ENCODE measurements at regions not wholly inside any gene's neighbourhood (a gene's known extent, or its start where the extent isn't known, plus 50 kb on each side); places are given as distances from the start of the nearest gene placed in this dataset.
A peak's percentile ranks its signal among the peaks of the same experiment; 100 is the strongest.

DNA sequence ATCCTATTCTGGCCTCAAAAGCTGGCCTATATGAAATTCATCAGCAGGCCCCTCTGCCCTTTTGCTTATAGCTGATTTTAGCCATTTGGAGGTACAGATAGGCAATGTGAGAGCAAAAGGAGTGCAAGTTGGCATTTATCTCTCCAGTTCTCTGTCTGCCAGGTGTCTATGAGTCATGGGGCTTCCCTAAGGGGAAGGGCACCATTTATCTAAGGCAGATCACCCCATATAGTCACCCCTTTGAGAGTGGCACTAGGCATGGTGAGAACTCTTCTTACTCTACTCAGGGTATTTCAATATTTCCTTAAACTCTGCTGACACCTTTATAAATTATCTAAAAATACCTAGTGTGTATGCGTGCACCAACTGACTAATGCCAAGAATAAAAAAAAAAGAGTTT is 314.7 kb upstream of the CDH6 start:
- intact Hi-C loops (cut with micrococcal nuclease) = no loop called here
- Histone ChIP-seq H3K9me3 (replicated peaks) (no peaks in the 10 kb centered on the region), H3K4me3 (no peak overlapping the region), H3K27me3 (ENCODE audit: low read depth) (no peaks in the 10 kb centered on the region), H3K36me3 (no peaks in the 10 kb centered on the region), H3K4me1 (peaks cover 12% of the 10 kb centered on the region), H3K27ac (replicated peaks) (no peak overlapping the region)
- DNase-seq = no peak
- TF ChIP-seq CTCF (IDR thresholded peaks at IDR 0.05; ENCODE audit: borderline replicate concordance) = no peak

GRCh38 chr5:30878296-30878695 is 315.2 kb upstream of the CDH6 start:
- peaks cover 12% of the 10 kb centered on the region for H3K4me1 ChIP-seq
- no peaks in the 10 kb centered on the region for H3K36me3 ChIP-seq
- TF ChIP-seq CTCF (IDR thresholded peaks at IDR 0.05; ENCODE audit: borderline replicate concordance) = no peak
- no peak overlapping the region for H3K27ac ChIP-seq (replicated peaks)
- H3K9me3 ChIP-seq (replicated peaks) = no peaks in the 10 kb centered on the region
- H3K4me3 ChIP-seq = no peak overlapping the region
- intact Hi-C loops (cut with micrococcal nuclease) = no loop called here
- DNase-seq = no peak
- no peaks in the 10 kb centered on the region for H3K27me3 ChIP-seq (ENCODE audit: low read depth)

GRCh38 chr5:30874241-30875034 is 319.0 kb upstream of the CDH6 start:
- peak overlapping the region; percentile 55 for H3K27ac ChIP-seq (replicated peaks)
- H3K4me3 ChIP-seq = no peak overlapping the region
- H3K4me1 ChIP-seq = peaks cover 12% of the 10 kb centered on the region
- H3K9me3 ChIP-seq (replicated peaks) = no peaks in the 10 kb centered on the region
- no peak for TF ChIP-seq CTCF (IDR thresholded peaks at IDR 0.05; ENCODE audit: borderline replicate concordance)
- no peaks in the 10 kb centered on the region for H3K27me3 ChIP-seq (ENCODE audit: low read depth)
- DNase-seq = no peak
- H3K36me3 ChIP-seq = no peaks in the 10 kb centered on the region
- intact Hi-C loops (cut with micrococcal nuclease) = no loop called here

DNA sequence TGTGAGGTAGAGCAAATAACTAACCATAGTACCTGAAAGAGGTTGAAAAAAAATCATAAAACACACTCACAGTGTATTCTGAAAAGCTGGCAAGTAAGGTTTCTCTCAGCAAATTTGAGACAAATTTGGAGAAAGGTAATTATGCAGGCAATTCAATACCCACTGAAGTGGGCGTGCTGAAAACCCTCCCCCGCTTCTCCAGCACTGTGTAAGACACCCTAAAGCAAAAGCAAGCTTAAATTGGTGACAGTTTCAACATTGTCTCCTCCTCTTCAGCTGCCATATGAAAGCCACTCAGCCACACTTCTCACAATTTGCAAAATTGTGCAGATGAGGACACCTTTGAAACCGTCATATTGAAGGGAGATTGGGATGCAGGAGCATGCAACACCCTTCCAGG is 322.3 kb upstream of the CDH6 start:
- DNase-seq = no peak
- Histone ChIP-seq H3K36me3 (no peaks in the 10 kb centered on the region), H3K27me3 (ENCODE audit: low read depth) (no peaks in the 10 kb centered on the region), H3K4me3 (no peak overlapping the region), H3K4me1 (peaks cover 12% of the 10 kb centered on the region), H3K9me3 (replicated peaks) (no peaks in the 10 kb centered on the region), H3K27ac (replicated peaks) (no peak overlapping the region)
- TF ChIP-seq CTCF (IDR thresholded peaks at IDR 0.05; ENCODE audit: borderline replicate concordance) = no peak
- intact Hi-C loops (cut with micrococcal nuclease) = no loop called here

GRCh38 chr5:30867711-30868110 is 325.8 kb upstream of the CDH6 start:
- no peak overlapping the region for H3K27ac ChIP-seq (replicated peaks)
- no peak for DNase-seq
- TF ChIP-seq CTCF (IDR thresholded peaks at IDR 0.05; ENCODE audit: borderline replicate concordance) = no peak
- H3K36me3 ChIP-seq = no peaks in the 10 kb centered on the region
- no peaks in the 10 kb centered on the region for H3K27me3 ChIP-seq (ENCODE audit: low read depth)
- H3K4me3 ChIP-seq = no peak overlapping the region
- no peaks in the 10 kb centered on the region for H3K4me1 ChIP-seq
- intact Hi-C loops (cut with micrococcal nuclease) = no loop called here
- no peaks in the 10 kb centered on the region for H3K9me3 ChIP-seq (replicated peaks)

Measured in left ventricle myocardium inferior (tissue), 1 donor.